SK-N-SH (cell line): ENCODE measurements at regions not wholly inside any gene's neighbourhood (a gene's known extent, or its start where the extent isn't known, plus 50 kb on each side); places are given as distances from the start of the nearest gene placed in this dataset.

Source experiments
- CTCF ChIA-PET: fragments of 300-600, 350-600 bp; formaldehyde crosslinking; extraction: SDS; loops from one replicate; lab custom pipeline; 2021; lab: Yijun Ruan, JAX
- POLR2A ChIA-PET: fragments of 350-600 bp; sonication (Branson Sonifier 250); formaldehyde crosslinking; extraction: SDS; loops from one replicate; lab custom pipeline; 2020; ENCODE audit warnings: antibody characterized with exemption, inconsistent platforms; lab: Yijun Ruan, JAX
- DNase-seq: peaks from one replicate; pipeline ENCODE4 v3.0.0; 2012
- H2AFZ ChIP-seq: fragments of 200-600 bp; sonication (generic); 2 replicates; pipeline ENCODE4 v1.8.1; 2016; ENCODE audit warnings: antibody characterized with exemption, mild to moderate bottlenecking, low read depth
- H3F3A ChIP-seq: fragments of 200-600 bp; sonication (generic); replicated peaks from 2 replicates; pipeline ENCODE3; 2016; ENCODE audit warnings: antibody characterized with exemption, mild to moderate bottlenecking; ENCODE audit not compliant: insufficient read depth
- H3K27ac ChIP-seq, 2 experiments: fragments of 200-500 bp in 1 of 2; fragments of 200-600 bp in 1 of 2; sonication (Bioruptor generic) in 1 of 2; sonication (generic), shearing (Covaris generic) in 1 of 2; 2 replicates each; pipeline versions ENCODE4 v1.5.1 to v1.6.1; 2014 to 2016; ENCODE audit warnings: low read depth in 2 of 2, inconsistent platforms in 1 of 2, low read length in 1 of 2, mild to moderate bottlenecking in 1 of 2, mixed read lengths in 1 of 2
- H3K27me3 ChIP-seq: fragments of 200-600 bp; sonication (generic), shearing (Covaris generic); 2 replicates; pipeline ENCODE4 v1.6.1; 2016; ENCODE audit warnings: mixed run types; ENCODE audit not compliant: insufficient read depth
- H3K36me3 ChIP-seq, 2 experiments: fragments of 200-500 bp in 1 of 2; fragments of 200-600 bp in 1 of 2; sonication (Bioruptor generic) in 1 of 2; sonication (generic) in 1 of 2; replicated peaks in 1 of 2; 2 replicates each; pipeline versions ENCODE3 to v1.5.1; 2014 to 2016; ENCODE audit warnings: low read length in 1 of 2, mild to moderate bottlenecking in 1 of 2; ENCODE audit not compliant: insufficient read depth in 2 of 2, control insufficient read depth in 1 of 2
- H3K4me1 ChIP-seq, 2 experiments: fragments of 200-500 bp in 1 of 2; fragments of 200-600 bp in 1 of 2; sonication (Bioruptor generic) in 1 of 2; sonication (generic), shearing (Covaris generic) in 1 of 2; 2 replicates each; pipeline versions ENCODE4 v1.5.1 to v1.6.1; 2014 to 2016; ENCODE audit warnings: low read depth in 1 of 2, low read length in 1 of 2, mixed run types in 1 of 2; ENCODE audit not compliant: insufficient read depth in 2 of 2, control insufficient read depth in 1 of 2
- H3K4me2 ChIP-seq: fragments of 200-600 bp; sonication (generic), shearing (Covaris generic); 2 replicates; pipeline ENCODE4 v1.6.1; 2017; ENCODE audit warnings: mixed run types
- H3K4me3 ChIP-seq, 2 experiments: fragments of 200-500 bp in 1 of 2; fragments of 200-600 bp in 1 of 2; sonication (Bioruptor generic) in 1 of 2; sonication (generic), shearing (Covaris generic) in 1 of 2; 2 replicates each; pipeline versions ENCODE4 v1.5.1 to v1.8.1; 2014 to 2016; ENCODE audit warnings: low read depth in 2 of 2, inconsistent platforms in 1 of 2, low read length in 1 of 2, mild to moderate bottlenecking in 1 of 2, mixed read lengths in 1 of 2, moderate library complexity in 1 of 2
- H3K79me2 ChIP-seq: fragments of 200-600 bp; sonication (generic); 2 replicates; pipeline ENCODE4 v1.8.1; 2017; ENCODE audit warnings: mild to moderate bottlenecking; ENCODE audit not compliant: insufficient read depth
- H3K9ac ChIP-seq: fragments of 200-600 bp; sonication (generic); 2 replicates; pipeline ENCODE4 v1.6.1; 2017; ENCODE audit warnings: mixed run types
- H3K9me2 ChIP-seq: fragments of 200-600 bp; sonication (generic); 2 replicates; pipeline ENCODE4 v1.6.1; 2017; ENCODE audit warnings: mixed run types
- H3K9me3 ChIP-seq: fragments of 200-600 bp; sonication (generic); 2 replicates; pipeline ENCODE4 v1.6.1; 2017; ENCODE audit warnings: mixed run types, mild to moderate bottlenecking, moderate library complexity
- H4K20me1 ChIP-seq: fragments of 200-600 bp; sonication (generic); 2 replicates; pipeline ENCODE4 v1.6.1; 2017; ENCODE audit warnings: mild to moderate bottlenecking, mixed run types; ENCODE audit not compliant: insufficient read depth
- FOXM1 ChIP-seq: IDR thresholded peaks from 2 replicates; pipeline ENCODE4 v1.4.0; 2012; ENCODE audit warnings: low read depth, mild to moderate bottlenecking
- GATA2 ChIP-seq: sonication (generic); formaldehyde crosslinking; IDR thresholded peaks from 2 replicates; pipeline ENCODE4 v1.5.0; 2020; ENCODE audit warnings: mild to moderate bottlenecking, missing genetic modification reagents
- MEF2A ChIP-seq: IDR thresholded peaks from 2 replicates; pipeline ENCODE4 v1.4.0; 2012; ENCODE audit warnings: low read depth, borderline replicate concordance
- NRF1 ChIP-seq: IDR thresholded peaks from 2 replicates; pipeline ENCODE4 v1.6.1; 2012; ENCODE audit warnings: low read depth, mild to moderate bottlenecking, low read length
- RAD21 ChIP-seq: IDR thresholded peaks from 2 replicates; pipeline ENCODE4 v1.6.1; 2012; ENCODE audit warnings: mild to moderate bottlenecking, low read length
- SMC3 ChIP-seq: IDR thresholded peaks from 2 replicates; pipeline ENCODE4 v1.6.1; 2012; ENCODE audit warnings: low read depth, low read length, improper control_type of control experiment
- WGBS: methylation state at CpG from one replicate; pipeline ENCODE4 v1.1.6; 2017; ENCODE audit warnings: low lambda C conversion rate; 5-methylcytosine and 5-hydroxymethylcytosine counted together
- TF ChIP-seq, protein P1 (sequence below): fragments of 200-600 bp; sonication (generic); IDR thresholded peaks from 2 replicates; pipeline ENCODE4 v1.6.1; 2017; ENCODE audit warnings: antibody characterized with exemption, mild to moderate bottlenecking, moderate library complexity

DNA sequence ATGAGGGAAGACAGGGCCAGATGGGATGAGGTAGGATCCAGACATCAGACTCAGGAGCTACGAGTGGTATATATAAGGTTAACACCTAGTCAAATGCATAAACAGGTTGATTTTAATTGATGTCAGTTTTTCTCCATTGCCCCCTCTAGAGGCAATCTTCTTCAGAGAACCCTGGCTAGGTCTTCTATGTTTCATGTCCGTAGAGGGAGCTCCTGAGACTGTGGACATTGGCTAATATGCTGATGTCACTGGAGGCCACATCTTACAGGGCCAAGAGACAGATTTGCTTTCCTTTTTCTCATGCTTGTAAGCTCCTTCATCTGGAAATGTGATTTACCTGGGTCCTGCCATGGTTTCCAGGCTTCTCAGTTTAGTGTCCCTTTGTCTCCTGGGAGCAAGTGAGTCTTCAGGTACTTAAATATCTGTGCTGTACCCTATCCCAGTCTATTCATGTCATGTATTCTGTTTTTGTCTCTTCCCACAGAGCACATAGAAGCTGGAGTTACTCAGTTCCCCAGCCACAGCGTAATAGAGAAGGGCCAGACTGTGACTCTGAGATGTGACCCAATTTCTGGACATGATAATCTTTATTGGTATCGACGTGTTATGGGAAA is 161.6 kb upstream of the PRSS1 start:
- H3K27me3 ChIP-seq: no peaks in the 10 kb centered on the region
- H3K79me2 ChIP-seq: no peaks in the 10 kb centered on the region
- no peak overlapping the region; a peak in 1 of 4 replicates for H3K4me3 ChIP-seq
- H2AFZ ChIP-seq: no peak overlapping the region
- no peaks in the 10 kb centered on the region for H3K9me2 ChIP-seq
- POLR2A ChIA-PET: interaction anchor here (0.5 kb wide), 1 partner anchor 484 kb away, joined by 3 read pairs; no protein-coding TSS in a partner anchor
- H3K9ac ChIP-seq: no peak overlapping the region
- 75% methylated on average over 5 of the region's 5 CpGs for WGBS
- H4K20me1 ChIP-seq: no peaks in the 10 kb centered on the region
- peak; percentile 35 for TF ChIP-seq SMC3
- TF ChIP-seq GATA2 (CRISPR knock-in tag): no peak
- TF ChIP-seq RAD21: peak; percentile 40; the same call in 1 of the 2 replicates
- no peak for TF ChIP-seq MEF2A
- TF ChIP-seq NRF1: no peak
- TF ChIP-seq FOXM1: no peak
- TF ChIP-seq, protein P1, sequence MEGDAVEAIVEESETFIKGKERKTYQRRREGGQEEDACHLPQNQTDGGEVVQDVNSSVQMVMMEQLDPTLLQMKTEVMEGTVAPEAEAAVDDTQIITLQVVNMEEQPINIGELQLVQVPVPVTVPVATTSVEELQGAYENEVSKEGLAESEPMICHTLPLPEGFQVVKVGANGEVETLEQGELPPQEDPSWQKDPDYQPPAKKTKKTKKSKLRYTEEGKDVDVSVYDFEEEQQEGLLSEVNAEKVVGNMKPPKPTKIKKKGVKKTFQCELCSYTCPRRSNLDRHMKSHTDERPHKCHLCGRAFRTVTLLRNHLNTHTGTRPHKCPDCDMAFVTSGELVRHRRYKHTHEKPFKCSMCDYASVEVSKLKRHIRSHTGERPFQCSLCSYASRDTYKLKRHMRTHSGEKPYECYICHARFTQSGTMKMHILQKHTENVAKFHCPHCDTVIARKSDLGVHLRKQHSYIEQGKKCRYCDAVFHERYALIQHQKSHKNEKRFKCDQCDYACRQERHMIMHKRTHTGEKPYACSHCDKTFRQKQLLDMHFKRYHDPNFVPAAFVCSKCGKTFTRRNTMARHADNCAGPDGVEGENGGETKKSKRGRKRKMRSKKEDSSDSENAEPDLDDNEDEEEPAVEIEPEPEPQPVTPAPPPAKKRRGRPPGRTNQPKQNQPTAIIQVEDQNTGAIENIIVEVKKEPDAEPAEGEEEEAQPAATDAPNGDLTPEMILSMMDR: peak; percentile 64
- H3K27ac ChIP-seq: no peak overlapping the region
- H3K36me3 ChIP-seq: no peaks in the 10 kb centered on the region
- H3F3A ChIP-seq: no peaks in the 10 kb centered on the region
- DNase-seq: peak; percentile 31
- H3K9me3 ChIP-seq: no peaks in the 10 kb centered on the region
- CTCF ChIA-PET: interaction anchor here (0.7 to 7.2 kb wide), 22 partner anchors 10 to 794 kb away, joined by 3 to 63 read pairs (median 4); no protein-coding TSS in a partner anchor
- peaks cover 0 to 6% of the 10 kb centered on the region in 2 experiments; a peak in 3 of 4 replicates for H3K4me1 ChIP-seq
- no peak overlapping the region for H3K4me2 ChIP-seq

DNA sequence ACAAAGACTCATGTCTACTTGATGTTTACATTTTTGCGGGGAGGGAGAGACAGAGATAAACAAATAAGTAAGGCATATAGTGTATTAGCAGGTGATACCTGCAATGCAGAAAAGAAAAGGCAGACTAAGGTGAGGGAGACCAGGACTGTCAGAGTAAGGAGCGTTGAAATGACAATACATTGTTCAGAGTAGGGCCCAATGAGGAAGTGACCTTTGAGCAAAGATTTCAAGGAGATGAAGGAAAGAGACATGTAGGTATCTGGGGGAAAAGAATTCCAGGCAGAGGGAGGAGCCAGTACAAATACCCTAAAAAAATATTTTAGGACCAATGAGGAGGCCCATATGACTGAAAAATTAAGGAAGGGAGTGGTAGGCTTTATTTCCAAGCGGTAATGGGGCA is 162.7 kb upstream of the PRSS1 start:
- Histone ChIP-seq H3K27ac (no peak overlapping the region), H2AFZ (no peak overlapping the region), H3F3A (no peaks in the 10 kb centered on the region), H4K20me1 (no peaks in the 10 kb centered on the region), H3K4me1 (peaks cover 0 to 6% of the 10 kb centered on the region in 2 experiments; a peak in 3 of 4 replicates)
- CTCF ChIA-PET: interaction anchor here (1.2 to 7.2 kb wide), 11 partner anchors 11 to 196 kb away, joined by 3 to 63 read pairs (median 10); no protein-coding TSS in a partner anchor
- TF ChIP-seq, protein P1: no peak
- TF ChIP-seq, all 33 proteins: peak for 0
- Histone ChIP-seq H3K79me2 (no peaks in the 10 kb centered on the region), H3K36me3 (no peaks in the 10 kb centered on the region), H3K4me2 (no peak overlapping the region), H3K4me3 (no peak overlapping the region), H3K9ac (no peak overlapping the region), H3K9me2 (no peaks in the 10 kb centered on the region), H3K27me3 (no peaks in the 10 kb centered on the region), H3K9me3 (no peaks in the 10 kb centered on the region)
- POLR2A ChIA-PET: no interaction called here
- no peak for DNase-seq
- WGBS: 87% methylated on average over 3 of the region's 3 CpGs
